K562 (cell line): ENCODE measurements at regions not wholly inside any gene's neighbourhood (a gene's known extent, or its start where the extent isn't known, plus 50 kb on each side); places are given as distances from the start of the nearest gene placed in this dataset.

Experiments used
- ATAC-seq: fragments of 200-7000 bp; cut with Tn5 transposase; 3 replicates; pipeline ENCODE4 v1.9.1; 2020; ENCODE audit warnings: moderate library complexity
- BruUV-seq: library from RNA; stranded (reverse); fragments of 400-500 nt; replicated peaks from 2 replicates; lab custom pipeline; 2021; lab: Mats Ljungman, UMichigan
- CTCF ChIA-PET: fragments of 300-600 bp; formaldehyde crosslinking; extraction: SDS; loops from one replicate; lab custom pipeline; 2021; ENCODE audit warnings: low intra/inter-chr PET ratio; lab: Yijun Ruan, JAX
- POLR2A ChIA-PET: fragments of 300-600, 350-650 bp; sonication (Branson Sonifier 250); formaldehyde crosslinking; extraction: SDS; loops from one replicate; lab custom pipeline; 2021; ENCODE audit warnings: antibody characterized with exemption, inconsistent platforms; lab: Yijun Ruan, JAX
- DNase-seq, 4 experiments: peaks; one replicate each; pipeline versions ENCODE4 v3.0.0 to v3.0.0-alpha.2; 2011 to 2018; ENCODE audit warnings: low spot score in 3 of 4, mixed read lengths in 3 of 4; ENCODE audit errors: extremely low read depth in 1 of 4
- FAIRE-seq: peaks from 2 replicates; lab custom pipeline; 2011; peaks lifted over from hg19 to GRCh38; lab: Jason Lieb, UNC
- H2AFZ ChIP-seq: 2 replicates; pipeline ENCODE4 v1.6.0; 2011; ENCODE audit warnings: low read depth, low read length, control low read depth, inconsistent platforms
- H3K27ac ChIP-seq: fragments of 200-600 bp; 3 replicates; pipeline ENCODE4 v1.8.0; 2011; ENCODE audit warnings: low read depth, mild to moderate bottlenecking, control low read depth, inconsistent platforms, low read length, moderate library complexity, mixed read lengths; ENCODE audit errors: extremely low read depth
- H3K27me3 ChIP-seq, 2 experiments: fragments of 300-600 bp in 1 of 2; 2 replicates in 1 of 2; 3 replicates in 1 of 2; pipeline versions ENCODE4 v1.6.0 to v1.8.0; 2011; ENCODE audit warnings: inconsistent platforms in 2 of 2, low read length in 2 of 2, mild to moderate bottlenecking in 1 of 2, mixed read lengths in 1 of 2, moderate library complexity in 1 of 2; ENCODE audit not compliant: control insufficient read depth in 2 of 2, insufficient read depth in 2 of 2
- H3K36me3 ChIP-seq: fragments of 300-600 bp; 3 replicates; pipeline ENCODE4 v1.8.0; 2011; ENCODE audit warnings: mild to moderate bottlenecking, low read length, inconsistent platforms; ENCODE audit not compliant: control insufficient read depth, insufficient read depth
- H3K4me1 ChIP-seq, 2 experiments: fragments of 200-600 bp in 1 of 2; replicated peaks in 1 of 2; 2 replicates in 1 of 2; 3 replicates in 1 of 2; pipeline versions ENCODE4 v1.5.1 to v1.8.0; 2011; ENCODE audit warnings: inconsistent platforms in 2 of 2, low read length in 2 of 2, mild to moderate bottlenecking in 1 of 2, mixed read lengths in 1 of 2, moderate library complexity in 1 of 2; ENCODE audit not compliant: control insufficient read depth in 2 of 2, insufficient read depth in 2 of 2
- H3K4me2 ChIP-seq: 2 replicates; pipeline ENCODE4 v1.6.1; 2011; ENCODE audit warnings: low read length, control low read depth, inconsistent platforms, mixed read lengths; ENCODE audit not compliant: insufficient read depth
- H3K4me3 ChIP-seq: fragments of 200-600 bp; sonication (generic), shearing (Covaris generic); 2 replicates; pipeline ENCODE4 v1.5.1; 2016; ENCODE audit warnings: control low read depth, inconsistent platforms
- H3K79me2 ChIP-seq: fragments of 200-600 bp; 3 replicates; pipeline ENCODE4 v1.8.0; 2011; ENCODE audit warnings: low read length, inconsistent platforms; ENCODE audit not compliant: control insufficient read depth, insufficient read depth
- H3K9ac ChIP-seq, 2 experiments: 2 replicates each; pipeline versions ENCODE4 v1.6.0 to v1.6.1; 2011; ENCODE audit warnings: low read depth in 2 of 2, low read length in 2 of 2, control low read depth in 1 of 2, inconsistent platforms in 1 of 2, mild to moderate bottlenecking in 1 of 2, mixed read lengths in 1 of 2; ENCODE audit not compliant: insufficient read depth in 1 of 2
- H3K9me1 ChIP-seq: one replicate; pipeline ENCODE4 v1.6.0; 2011; ENCODE audit warnings: inconsistent platforms, mild to moderate bottlenecking, low read length, moderate library complexity; ENCODE audit not compliant: control insufficient read depth, insufficient read depth
- H3K9me3 ChIP-seq: replicated peaks from 2 replicates; pipeline ENCODE4 v1.5.1; 2011; ENCODE audit warnings: low read depth, low read length, inconsistent platforms; ENCODE audit not compliant: control insufficient read depth, insufficient read depth
- H4K20me1 ChIP-seq: replicated peaks from 2 replicates; pipeline ENCODE4 v1.6.1; 2011; ENCODE audit warnings: low read length, inconsistent platforms, mixed read lengths; ENCODE audit not compliant: control insufficient read depth, insufficient read depth
- BRCA1 ChIP-seq, 2 experiments: fragments of 450-650 bp in 1 of 2; sonication (generic) in 1 of 2; formaldehyde crosslinking in 1 of 2; IDR thresholded peaks; 2 replicates each; pipeline versions ENCODE4 v1.5.0 to v1.6.1; 2017 to 2020; ENCODE audit warnings: mild to moderate bottlenecking in 1 of 2, missing genetic modification reagents in 1 of 2
- ESRRB ChIP-seq: fragments of 250-450 bp; sonication (Bioruptor Pico); IDR thresholded peaks from 2 replicates; pipeline ENCODE4 v1.5.0; 2020; ENCODE audit warnings: mild to moderate bottlenecking, moderate library complexity, borderline replicate concordance
- FOXP1 ChIP-seq: sonication (generic); formaldehyde crosslinking; IDR thresholded peaks from 2 replicates; pipeline ENCODE4 v1.8.0; 2022; ENCODE audit warnings: mild to moderate bottlenecking, missing genetic modification reagents
- HNRNPH1 ChIP-seq: fragments of 200-400 bp; formaldehyde crosslinking; optimal IDR thresholded peaks from 2 replicates; pipeline ENCODE3; 2017; ENCODE audit warnings: low read depth, mild to moderate bottlenecking, low read length, moderate library complexity
- MXI1 ChIP-seq: IDR thresholded peaks from 2 replicates; pipeline ENCODE4 v1.6.1; 2011; ENCODE audit warnings: low read depth, mild to moderate bottlenecking, improper control_type of control experiment, low read length
- PTTG1 ChIP-seq: fragments of 450-650 bp; IDR thresholded peaks from 2 replicates; pipeline ENCODE4 v1.6.1; 2016; ENCODE audit warnings: low read depth, mild to moderate bottlenecking, missing genetic modification characterization, missing compliant biosample characterization
- RFX7 ChIP-seq: fragments of 250-450 bp; sonication (Bioruptor Pico); IDR thresholded peaks from 2 replicates; pipeline ENCODE4 v1.5.1; 2021; ENCODE audit warnings: mild to moderate bottlenecking
- ZNF311 ChIP-seq: fragments of 250-450 bp; sonication (Bioruptor Pico); IDR thresholded peaks from 2 replicates; pipeline ENCODE4 v1.4.0; 2020; ENCODE audit warnings: mild to moderate bottlenecking, moderate library complexity
- ZNF586 ChIP-seq: fragments of 450-650 bp; formaldehyde crosslinking; conservative IDR thresholded peaks from 2 replicates; pipeline ENCODE4 v1.4.0; 2020; ENCODE audit warnings: mild to moderate bottlenecking, moderate library complexity
- WGBS: fragments of 100-300 bp; shearing (Covaris generic); methylation state at CpG from one replicate; pipeline ENCODE4 v1.1.6; 2016; ENCODE audit warnings: low coverage, mixed read lengths; ENCODE audit not compliant: insufficient coverage; ENCODE audit errors: missing lambda C conversion rate; 5-methylcytosine and 5-hydroxymethylcytosine counted together
- in situ Hi-C: fragments of 300-500 bp; cut with MboI; formaldehyde crosslinking; loops from 4 replicates; pipeline ENCODE4 v1.15.0; 2018; ENCODE audit warnings: inconsistent platforms, mixed read lengths
- intact Hi-C: fragments of 100-400 bp; cut with micrococcal nuclease; formaldehyde crosslinking; loops from 2 replicates; pipeline ENCODE4 v1.14.2; 2022
- TF ChIP-seq, protein P1 (sequence below): sonication (generic); formaldehyde crosslinking; IDR thresholded peaks from 2 replicates; pipeline ENCODE4 v1.8.0; 2023; ENCODE audit warnings: mild to moderate bottlenecking, missing genetic modification reagents

GRCh38 chr17:12605222-12605621 is 60.5 kb upstream of the MYOCD start (continued):
- TF ChIP-seq BRCA1 (IDR thresholded peaks at IDR 0.05) (no peak), BRCA1 (CRISPR knock-in tag; IDR thresholded peaks at IDR 0.05) (no peak), MXI1 (no peak), ESRRB (no peak), PTTG1 (tag) (no peak)
- TF ChIP-seq, protein P1, sequence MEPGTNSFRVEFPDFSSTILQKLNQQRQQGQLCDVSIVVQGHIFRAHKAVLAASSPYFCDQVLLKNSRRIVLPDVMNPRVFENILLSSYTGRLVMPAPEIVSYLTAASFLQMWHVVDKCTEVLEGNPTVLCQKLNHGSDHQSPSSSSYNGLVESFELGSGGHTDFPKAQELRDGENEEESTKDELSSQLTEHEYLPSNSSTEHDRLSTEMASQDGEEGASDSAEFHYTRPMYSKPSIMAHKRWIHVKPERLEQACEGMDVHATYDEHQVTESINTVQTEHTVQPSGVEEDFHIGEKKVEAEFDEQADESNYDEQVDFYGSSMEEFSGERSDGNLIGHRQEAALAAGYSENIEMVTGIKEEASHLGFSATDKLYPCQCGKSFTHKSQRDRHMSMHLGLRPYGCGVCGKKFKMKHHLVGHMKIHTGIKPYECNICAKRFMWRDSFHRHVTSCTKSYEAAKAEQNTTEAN (CRISPR knock-in tag) = no peak

- POLR2A ChIA-PET = interaction anchor here (0.6 kb wide), 1 partner anchor 34 kb away, joined by 4 read pairs; no protein-coding TSS in a partner anchor
- no peaks in the 10 kb centered on the region for H3K9me3 ChIP-seq
- intact Hi-C loops = no loop called here
- no TSS peak for BruUV-seq
- H3K36me3 ChIP-seq = no peaks in the 10 kb centered on the region
- no peaks in the 10 kb centered on the region for H4K20me1 ChIP-seq
- H3K27me3 ChIP-seq = no peaks in the 10 kb centered on the region
- DNase-seq (no peak), FAIRE-seq (no peak), ATAC-seq (no peak)
- no peaks in the 10 kb centered on the region for H3K9me1 ChIP-seq
- TF ChIP-seq FOXP1 (no peak), ZNF586 (CRISPR knock-in tag) (no peak), ZNF311 (CRISPR knock-in tag) (no peak), HNRNPH1 (no peak), RFX7 (no peak)
- H2AFZ ChIP-seq = no peak overlapping the region
- no peaks in the 10 kb centered on the region for H3K79me2 ChIP-seq
- no peak overlapping the region for H3K4me2 ChIP-seq
- no peak overlapping the region for H3K27ac ChIP-seq
- in situ Hi-C loops = no loop called here
- CTCF ChIA-PET = no interaction called here
- H3K4me3 ChIP-seq = no peak overlapping the region
- H3K9ac ChIP-seq = no peak overlapping the region
- H3K4me1 ChIP-seq = no peaks in the 10 kb centered on the region
- WGBS = 0% methylated on average over 2 of the region's 3 CpGs
These were observed 52.1 kb upstream of the MYOCD start for GRCh38 chr17:12613566-12613965.
